Fibroblast of skin of back (primary cell): ENCODE measurements at regions not wholly inside any gene's neighbourhood (a gene's known extent, or its start where the extent isn't known, plus 50 kb on each side); places are given as distances from the start of the nearest gene placed in this dataset.

Experiments
- DNase-seq: peaks from one replicate; pipeline ENCODE4 v3.0.0-alpha.2; 2013

DNA sequence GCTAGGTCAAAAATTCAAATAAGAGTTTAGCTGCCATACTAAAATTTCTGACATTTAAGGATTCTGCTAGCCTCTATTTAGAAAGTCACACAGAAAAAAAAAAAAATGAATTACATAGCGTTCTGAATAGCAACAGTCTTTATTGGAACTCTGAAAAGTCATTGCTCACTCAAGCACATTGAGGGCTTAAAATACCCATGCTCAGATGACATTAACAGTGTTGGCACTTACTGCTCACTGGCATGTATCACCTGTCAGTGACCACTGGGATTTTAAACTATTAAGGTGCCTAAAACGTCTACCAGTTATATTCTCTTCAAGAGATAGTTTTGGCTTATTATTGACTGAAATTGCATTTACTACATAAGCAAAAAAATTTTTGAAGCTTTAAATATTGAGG lies 468.0 kb upstream of the SPHKAP start:
- no peak for DNase-seq

GRCh38 chr2:228648541-228648940 lies 467.1 kb upstream of the SPHKAP start:
- no peak for DNase-seq

DNA sequence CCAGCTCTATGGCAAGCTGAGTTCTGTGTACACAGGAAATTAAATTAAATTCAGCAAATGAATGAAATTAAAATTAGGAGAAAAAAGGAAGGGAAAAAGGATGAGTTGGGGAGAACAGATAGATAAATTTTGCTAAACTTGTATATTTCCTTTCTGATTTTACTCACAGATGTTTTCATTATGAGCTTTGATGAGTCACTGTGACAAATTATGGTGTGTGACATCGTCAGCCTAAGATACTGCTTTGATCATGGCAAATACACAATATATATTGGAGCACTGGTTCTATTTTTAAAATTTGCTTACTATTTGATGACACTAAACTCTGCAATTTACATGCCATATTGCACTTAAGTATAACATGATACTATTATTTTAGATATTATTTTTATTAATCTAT lies 464.6 kb upstream of the SPHKAP start:
- DNase-seq = peak; percentile 34

GRCh38 chr2:228644199-228644598 lies 462.7 kb upstream of the SPHKAP start:
- no peak for DNase-seq

- no peak for DNase-seq
Observed at GRCh38 chr2:228642861-228643260, 461.4 kb upstream of the SPHKAP start.

DNA sequence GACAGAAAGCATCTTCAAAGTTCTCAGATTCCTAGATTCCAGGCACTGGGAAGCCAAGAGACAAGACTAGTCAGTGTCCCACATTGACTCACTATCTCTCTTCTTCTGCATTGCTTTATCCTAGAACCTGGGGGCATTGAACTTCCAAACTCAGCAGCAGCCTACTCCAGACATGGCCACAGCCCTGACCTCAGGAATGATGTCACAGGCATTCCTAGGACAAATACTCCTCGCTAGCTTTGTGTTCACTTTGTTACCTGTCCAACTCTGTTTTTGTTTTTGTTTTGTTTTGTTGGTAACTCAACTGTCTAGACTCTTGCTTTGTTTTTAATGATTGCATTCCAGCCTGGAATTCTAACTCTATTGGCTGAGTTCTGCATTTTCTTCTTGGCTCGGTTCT lies 449.3 kb upstream of the SPHKAP start:
- DNase-seq = no peak

DNA sequence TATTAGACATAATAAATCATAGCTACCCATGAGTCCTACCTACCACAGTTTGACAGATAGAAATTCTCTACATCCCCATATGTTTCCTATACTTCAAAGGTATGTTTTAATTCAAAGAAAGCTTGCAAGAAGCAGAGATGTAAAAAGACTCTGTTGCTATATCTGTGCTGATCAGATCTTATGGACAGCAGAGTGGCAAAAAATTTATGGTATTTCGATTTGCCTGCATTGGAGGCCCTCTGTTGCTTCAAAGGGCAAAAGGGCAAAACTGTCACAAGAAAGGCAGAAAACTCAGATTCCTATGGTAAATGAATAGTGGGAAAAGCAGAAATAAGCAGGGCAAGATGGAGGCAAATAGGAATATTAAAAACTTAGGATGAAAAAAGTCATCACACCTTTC lies 447.8 kb upstream of the SPHKAP start:
- no peak for DNase-seq

GRCh38 chr2:228628682-228629081 lies 447.2 kb upstream of the SPHKAP start:
- DNase-seq = no peak

DNA sequence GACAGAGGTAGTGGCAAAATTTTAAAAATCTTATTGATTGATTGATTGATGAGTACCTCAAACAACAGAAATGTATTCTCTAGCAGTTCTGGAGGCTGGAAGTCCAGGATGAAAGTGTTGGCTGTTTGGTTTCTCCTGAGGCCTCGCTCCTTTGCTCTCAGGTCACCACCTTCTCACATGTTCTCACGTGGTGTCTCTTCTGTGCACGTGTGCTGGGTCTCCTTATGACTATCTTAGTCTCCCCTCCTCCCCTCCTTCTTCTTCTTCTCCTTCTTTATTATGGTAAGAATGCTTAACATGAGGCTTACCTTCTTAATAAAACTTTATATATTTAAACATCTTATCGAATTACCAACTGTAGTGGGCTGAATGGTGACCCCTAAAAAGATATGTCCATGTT lies 446.0 kb upstream of the SPHKAP start:
- no peak for DNase-seq

DNA sequence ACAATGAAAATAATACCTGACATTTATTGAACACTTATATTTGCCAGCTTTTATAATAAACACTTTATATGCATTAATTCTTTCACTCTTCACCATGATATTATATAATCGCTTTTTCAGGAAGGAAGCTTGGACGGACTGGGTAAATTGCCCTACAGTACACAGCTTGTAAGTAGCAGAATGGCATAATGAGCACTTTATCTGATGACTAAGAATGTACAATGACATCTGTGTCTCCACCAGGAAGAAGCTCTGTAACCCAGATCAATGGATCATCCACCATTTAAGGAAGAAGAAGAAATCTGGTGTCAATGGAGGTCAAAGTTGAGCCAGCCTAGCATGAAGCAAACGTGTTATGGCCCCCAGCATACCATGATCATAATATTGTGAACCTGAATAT lies 444.0 kb upstream of the SPHKAP start:
- DNase-seq = no peak

DNA sequence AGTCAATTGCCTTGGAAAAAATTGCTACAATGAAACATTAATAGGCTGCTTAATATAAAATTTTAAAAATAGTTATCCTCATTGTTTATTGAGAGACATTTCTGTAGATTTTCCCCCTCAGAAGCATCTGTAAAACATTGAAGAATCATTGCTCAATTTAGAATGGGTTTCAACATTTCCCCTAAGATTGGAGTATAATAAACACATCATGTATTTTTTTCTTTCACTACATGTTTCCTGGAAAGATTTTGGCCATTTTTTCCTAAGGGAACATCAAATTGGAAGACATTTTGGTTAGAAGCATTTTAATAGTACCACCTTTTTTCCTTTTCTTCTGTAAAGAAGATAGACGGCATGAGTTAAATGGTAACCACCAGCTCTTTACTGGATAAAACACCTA lies 443.2 kb upstream of the SPHKAP start:
- DNase-seq = no peak

GRCh38 chr2:228615496-228615895 lies 434.0 kb upstream of the SPHKAP start:
- no peak for DNase-seq

DNA sequence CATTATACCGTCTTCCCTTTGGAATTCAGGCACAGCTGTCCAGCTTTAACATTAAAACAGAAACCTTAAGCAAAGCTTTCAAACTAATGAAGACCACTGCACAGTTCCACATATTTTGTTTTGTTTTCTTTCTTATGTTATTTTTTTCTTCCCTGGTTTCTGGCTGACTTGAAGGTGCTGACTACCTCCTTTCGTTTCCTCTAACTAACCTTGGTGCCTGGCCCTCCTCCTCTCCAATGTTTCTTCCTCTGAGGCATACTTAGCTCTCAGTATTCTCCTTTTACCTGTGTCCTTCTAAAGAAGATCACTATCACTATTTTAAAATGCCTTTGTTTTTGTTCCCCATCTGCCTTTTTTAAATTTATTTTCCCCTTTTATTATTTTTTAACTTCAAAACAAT lies 433.3 kb upstream of the SPHKAP start:
- DNase-seq = no peak

DNA sequence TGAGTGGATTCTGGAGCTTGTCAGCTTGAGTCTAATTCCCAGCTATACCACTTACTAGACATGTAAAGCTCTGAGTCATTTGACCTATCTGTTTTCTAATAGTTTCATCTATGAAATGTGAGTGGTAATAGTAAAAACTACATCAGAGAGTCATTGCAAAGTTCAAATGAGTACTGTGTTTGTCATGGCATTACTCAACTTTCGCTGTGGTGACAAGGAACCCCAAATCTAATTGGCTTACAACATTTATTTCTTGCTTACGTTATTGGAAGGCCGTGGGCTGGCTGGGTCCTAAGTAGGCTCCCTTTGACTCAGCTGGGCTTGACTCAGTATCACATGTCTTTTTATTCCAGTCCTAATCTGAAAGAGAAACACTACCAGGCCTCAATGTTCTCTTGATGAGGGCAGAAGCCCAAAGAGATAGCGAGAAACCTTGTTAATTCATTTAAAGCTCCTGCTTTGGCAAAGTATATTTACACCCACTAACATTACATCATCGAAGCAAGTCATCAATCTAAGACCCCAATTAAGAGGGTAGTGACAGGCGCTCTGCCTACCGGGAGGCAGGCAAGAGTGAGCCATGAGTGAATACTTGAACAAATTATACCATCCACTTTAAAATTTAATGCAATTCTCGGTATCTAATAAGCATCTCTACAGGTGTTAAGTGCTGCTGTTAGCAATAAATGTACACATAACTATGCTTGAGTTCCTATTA lies 431.8 kb upstream of the SPHKAP start:
- DNase-seq = peak; percentile 65

GRCh38 chr2:228611171-228611570 lies 429.7 kb upstream of the SPHKAP start:
- DNase-seq = no peak

DNA sequence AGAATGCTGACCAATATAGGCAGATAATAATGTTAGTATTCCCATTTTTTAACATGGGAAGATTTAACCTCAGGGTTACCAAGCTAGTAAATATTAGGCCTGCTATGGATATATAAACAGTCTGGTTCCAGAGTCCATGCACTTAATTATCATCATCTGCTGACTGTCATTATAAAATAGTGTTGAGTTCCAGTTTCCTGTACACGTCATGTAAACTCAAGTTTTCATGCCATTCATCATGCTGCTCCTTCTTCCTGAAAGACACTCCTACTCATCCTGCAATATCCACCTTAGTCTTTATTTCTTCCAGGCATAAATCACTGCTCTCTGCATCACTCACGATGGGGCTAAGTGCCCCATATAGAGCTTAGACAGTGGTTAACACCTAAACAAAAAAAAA lies 420.8 kb upstream of the SPHKAP start:
- no peak for DNase-seq

- DNase-seq = peak; percentile 74
Observed at GRCh38 chr2:228600265-228600664, 418.8 kb upstream of the SPHKAP start.

DNA sequence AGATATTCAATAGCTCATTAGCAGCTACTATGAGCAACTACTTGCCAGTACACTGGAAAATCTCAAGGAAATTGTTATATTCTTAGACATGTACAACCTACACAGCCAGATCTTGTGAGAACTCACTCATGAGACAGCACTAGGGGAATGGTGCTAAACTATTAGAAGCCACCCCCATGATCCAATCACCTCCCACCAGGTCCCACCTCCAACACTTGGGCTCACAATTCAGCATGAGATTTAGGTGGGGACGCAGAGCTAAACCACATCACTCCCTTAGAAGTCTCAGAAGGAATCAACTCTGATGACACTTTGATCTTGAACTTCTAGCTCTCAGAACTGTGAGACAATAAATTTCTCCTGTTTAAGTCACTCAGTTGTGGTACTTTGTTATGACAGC lies 418.3 kb upstream of the SPHKAP start:
- no peak for DNase-seq

- no peak for DNase-seq
Observed at GRCh38 chr2:228599297-228599696, 417.8 kb upstream of the SPHKAP start.

- DNase-seq = no peak
Observed at GRCh38 chr2:228597032-228597431, 415.5 kb upstream of the SPHKAP start.

- no peak for DNase-seq
Observed at GRCh38 chr2:228594012-228594411, 412.5 kb upstream of the SPHKAP start.

- no peak for DNase-seq
Observed at GRCh38 chr2:228592925-228593324, 411.4 kb upstream of the SPHKAP start.

- no peak for DNase-seq
Observed at GRCh38 chr2:228590681-228591080, 409.2 kb upstream of the SPHKAP start.

DNA sequence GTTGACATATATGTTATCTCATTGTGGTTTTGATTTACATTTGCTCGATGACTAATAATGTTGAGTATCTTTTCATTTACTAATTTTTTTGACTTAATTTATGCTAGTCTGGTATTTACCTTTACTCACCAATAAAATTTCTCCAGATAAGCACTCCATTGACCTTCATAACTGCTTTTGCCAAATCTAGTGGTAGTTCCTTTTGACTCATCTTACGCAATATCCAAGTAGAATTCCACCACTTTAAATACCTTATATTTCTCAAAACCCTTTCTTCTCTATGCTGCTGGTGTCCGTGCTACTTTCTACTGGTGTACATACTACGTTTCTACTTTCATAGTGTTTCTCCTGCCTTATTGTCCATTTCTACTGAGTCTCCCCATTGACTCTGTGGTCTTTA lies 407.6 kb upstream of the SPHKAP start:
- no peak for DNase-seq

DNA sequence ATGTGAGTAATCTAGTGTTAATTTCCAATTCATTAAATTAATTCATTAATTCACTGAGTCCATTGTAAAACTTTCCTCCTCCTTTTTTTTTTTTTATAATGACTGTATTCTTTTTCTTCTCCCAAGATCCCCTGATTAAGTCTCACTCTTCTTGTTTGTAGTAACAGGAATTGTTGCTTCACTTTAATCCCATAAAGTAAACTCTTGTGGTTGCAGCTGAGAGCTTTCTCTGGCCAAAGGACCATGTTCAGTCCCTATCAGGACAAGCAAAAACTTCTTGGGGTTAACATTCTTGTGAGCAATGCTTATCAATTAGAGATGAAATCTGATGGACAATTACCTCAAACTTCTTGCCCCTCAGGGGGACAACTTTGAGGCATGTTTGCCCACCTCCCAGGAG lies 400.2 kb upstream of the SPHKAP start:
- no peak for DNase-seq
